CD4-positive, alpha-beta T cell treated with Interleukin-2 at 100 ng/mL for 4 hours (primary cell): ENCODE measurements at regions not wholly inside any gene's neighbourhood (a gene's known extent, or its start where the extent isn't known, plus 50 kb on each side); places are given as distances from the start of the nearest gene placed in this dataset.

Experiments used
- DNase-seq: peaks from one replicate; pipeline ENCODE4 v3.0.0-alpha.2; 2020; ENCODE audit warnings: low spot score

DNA sequence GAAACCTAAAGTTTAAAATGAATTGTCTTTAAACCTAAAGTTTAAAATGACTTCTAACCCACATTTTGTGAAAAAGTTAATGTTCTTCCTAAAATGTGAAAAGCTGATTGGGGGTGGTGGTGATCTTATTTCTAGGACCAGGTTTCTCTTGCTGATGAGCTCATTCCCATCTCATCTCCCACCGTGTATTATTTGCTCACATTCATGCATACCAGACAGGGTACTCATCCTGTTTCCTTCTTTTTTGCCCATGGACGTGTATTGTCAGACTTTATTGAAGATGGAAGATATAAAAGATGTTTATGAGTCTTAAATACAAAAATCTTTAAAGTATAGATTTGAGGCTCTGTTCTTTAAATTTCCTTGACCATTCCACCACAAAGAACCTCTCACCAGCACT lies 70.1 kb upstream of the MPHOSPH6 start:
- no peak for DNase-seq

DNA sequence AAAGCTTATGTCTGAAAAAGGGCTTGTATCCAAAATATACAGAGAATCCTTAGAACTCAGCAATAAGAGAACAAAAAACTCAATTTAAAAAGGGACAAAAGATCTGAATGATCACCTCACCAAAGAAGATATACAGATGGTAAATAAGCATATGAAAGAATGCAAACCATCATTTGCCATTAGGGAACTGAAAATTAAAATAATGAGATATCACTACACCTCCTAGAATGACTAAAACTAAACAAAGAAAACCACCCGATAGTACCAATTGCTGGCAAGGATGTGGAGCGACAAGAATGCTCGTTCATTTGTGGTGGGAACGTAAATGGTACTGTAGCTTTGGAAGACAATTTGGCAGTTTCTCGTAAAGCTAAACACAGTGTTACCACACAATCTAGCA lies 66.9 kb upstream of the MPHOSPH6 start:
- DNase-seq = no peak

DNA sequence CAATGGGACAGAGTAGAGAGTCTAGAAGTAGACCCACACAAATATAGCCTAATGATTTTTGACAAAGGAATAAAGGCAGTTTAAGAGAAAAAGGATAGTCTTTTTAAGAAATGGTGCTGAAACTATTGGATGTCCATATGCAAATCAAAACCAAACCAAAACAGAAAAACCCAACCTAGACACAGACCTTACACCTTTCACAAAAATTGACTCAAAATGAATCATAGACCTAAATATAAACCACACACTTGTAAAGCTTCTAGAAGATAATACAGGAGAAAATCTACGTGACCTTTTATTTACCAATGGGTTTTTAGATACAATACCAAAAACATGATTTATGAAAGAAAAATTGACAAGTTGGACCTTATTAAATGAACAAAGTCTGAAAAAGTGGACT lies 66.4 kb upstream of the MPHOSPH6 start:
- DNase-seq = no peak

DNA sequence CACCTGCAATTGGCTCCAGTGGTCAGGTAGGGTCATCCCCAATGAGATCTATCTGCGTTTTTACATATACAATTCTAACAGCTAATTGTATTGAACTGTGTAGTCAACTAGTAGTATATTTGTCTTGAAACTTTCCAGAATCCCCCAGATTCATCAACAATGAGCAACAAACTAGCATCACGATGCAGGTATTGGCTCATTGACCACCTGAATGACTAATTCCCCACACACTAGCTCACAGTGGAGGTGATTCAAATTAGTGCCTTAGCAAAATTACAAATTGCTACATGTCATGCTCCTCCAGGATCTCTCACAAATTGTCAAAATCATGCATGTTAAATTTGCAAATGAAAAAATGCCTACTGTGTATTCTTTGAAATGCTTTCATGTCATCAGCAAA lies 62.8 kb upstream of the MPHOSPH6 start:
- no peak for DNase-seq

DNA sequence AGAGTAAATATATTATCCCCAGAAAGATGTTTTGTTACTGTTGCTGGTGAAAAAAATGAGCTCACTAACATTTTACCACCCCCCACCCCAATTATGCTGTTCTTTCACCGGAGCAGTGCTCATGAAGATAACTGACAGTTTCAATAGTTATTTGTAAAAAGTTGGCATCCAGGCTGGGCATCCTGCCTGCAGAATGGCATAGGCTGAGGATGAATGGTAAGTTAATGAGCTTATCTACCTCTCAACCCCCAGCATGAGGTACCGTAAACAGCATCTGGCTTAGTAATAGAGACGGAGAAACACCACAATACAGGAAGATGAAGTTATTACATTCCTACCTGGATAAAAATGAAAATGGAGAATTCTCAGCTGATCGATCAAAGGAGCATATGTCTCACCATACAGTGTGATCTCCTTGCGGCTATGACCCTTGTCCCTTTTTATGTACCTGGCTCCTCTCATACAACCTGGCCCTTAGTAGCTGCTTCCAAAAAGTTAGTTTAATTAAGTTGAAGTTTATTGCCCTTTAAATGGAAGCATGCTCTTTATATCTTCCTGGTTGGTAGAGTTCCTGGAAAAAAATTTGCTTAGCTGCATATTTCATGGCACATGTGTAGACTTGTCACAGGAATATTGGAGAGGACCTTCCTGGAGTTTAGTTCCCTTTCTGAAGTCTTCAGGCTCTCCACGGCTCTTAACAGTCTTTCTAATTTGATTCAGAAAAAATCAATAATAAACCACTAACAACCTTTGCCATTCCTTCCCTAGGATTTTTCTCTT lies 61.2 kb upstream of the MPHOSPH6 start:
- no peak for DNase-seq

DNA sequence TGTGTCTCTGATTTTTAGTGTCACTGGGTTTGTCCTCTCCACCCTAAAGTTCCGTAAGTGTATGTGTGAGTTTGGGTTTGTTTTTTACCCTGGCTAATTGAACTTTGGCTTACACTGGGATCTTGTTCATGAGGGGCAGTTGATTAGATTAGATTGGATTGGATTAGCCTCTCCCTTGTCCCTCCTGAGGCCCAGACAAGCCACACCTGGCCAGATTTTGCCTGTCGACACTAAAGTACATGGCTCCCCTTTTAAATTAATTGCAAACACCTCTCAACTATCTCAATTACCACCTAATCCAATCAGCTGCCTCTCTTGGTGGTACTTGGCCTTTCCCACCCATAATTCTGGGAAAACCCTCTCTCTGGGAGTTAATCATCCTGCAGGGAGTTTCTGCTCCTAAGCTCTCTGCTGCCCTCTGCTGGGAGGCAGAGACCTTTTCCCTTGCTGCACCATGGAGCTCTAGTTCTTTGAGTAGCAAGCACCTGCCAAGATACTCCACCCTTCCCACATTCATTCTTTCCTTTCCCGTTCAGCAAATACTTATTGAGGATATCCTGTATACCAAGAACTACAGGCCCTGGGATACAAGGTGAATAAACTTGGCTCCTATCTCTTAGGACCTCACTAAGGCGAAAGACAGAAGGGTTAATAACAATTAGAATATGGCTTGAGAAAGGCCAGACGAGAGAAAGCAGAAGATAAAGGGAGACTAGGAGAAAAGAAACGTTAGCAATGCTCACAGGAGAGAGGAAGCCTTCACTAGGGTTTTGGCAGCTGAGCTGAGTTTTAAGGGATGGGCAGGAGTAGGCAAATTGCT lies 60.0 kb upstream of the MPHOSPH6 start:
- DNase-seq = peak; percentile 58

DNA sequence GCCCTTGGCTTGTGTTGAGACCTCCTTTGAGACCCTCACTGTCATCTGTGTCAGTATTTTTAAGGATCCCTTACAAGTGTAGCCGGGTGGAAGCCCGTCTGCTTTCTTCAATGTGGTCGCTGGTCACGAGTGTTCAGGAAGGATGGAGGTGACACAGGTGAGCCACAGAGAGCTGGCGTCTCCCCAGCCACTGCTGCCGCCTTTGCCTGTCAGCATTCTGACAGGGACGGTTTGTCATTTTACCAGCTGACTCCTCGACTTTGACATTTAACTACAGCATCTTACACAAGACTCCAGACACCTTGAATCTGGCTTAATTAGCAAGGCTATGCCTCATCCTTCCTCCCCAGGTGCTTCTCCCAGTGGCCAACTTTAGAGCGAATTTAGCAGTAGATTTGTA lies 56.3 kb upstream of the MPHOSPH6 start:
- DNase-seq = no peak

DNA sequence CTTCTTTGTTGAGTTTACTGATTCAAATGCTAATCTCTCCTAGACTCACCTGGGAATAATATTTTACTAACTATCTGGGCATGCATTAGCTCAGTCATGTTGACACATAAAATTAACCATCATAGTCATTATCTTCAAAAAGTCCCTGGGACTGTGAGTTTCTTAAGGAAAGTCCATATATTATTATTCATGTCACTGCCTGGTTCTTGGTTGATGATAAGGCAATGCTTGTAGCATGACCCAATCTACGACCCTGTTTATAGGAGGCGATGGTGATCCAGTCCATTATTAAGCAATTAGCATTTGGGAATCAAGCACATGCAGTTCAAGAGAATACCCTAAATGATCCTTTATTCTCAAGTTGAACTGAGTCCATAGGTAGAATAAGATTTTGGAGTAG lies 54.8 kb upstream of the MPHOSPH6 start:
- DNase-seq = no peak

DNA sequence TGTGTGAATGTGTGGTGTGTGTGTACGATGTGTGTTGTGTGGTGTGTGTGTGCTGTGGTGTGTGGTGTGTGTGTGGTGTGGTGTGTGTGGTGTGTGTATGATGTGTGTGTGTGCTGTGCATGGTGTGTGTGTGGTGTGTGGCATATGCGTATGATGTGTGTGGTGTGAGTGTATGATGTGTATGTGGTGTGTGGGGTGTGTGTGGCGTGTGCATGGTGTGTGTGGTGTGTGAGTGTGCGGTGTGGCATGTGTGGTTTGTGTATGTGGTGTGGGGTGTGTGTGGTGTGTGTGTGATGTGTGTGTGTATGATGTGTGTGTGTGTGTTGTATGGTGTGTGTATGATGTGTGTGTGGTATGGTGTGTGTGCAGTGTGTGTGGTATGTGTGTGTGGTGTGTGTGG lies 50.5 kb upstream of the MPHOSPH6 start:
- DNase-seq = no peak
